H1 (cell line): ENCODE measurements at regions not wholly inside any gene's neighbourhood (a gene's known extent, or its start where the extent isn't known, plus 50 kb on each side); places are given as distances from the start of the nearest gene placed in this dataset.
A peak's percentile ranks its signal among the peaks of the same experiment; 100 is the strongest.

ENCODE experiments used
- CTCF ChIA-PET: fragments of 300-600 bp; sonication (Branson Sonifier 250); formaldehyde crosslinking; loops from one replicate; lab custom pipeline; 2021; ENCODE audit not compliant: partially characterized antibody; lab: Charles Lee
- POLR2A ChIA-PET: fragments of 300-600 bp; sonication (Branson Sonifier 250); formaldehyde crosslinking; loops from one replicate; lab custom pipeline; 2021; ENCODE audit warnings: inconsistent platforms; ENCODE audit not compliant: partially characterized antibody; lab: Charles Lee
- DNase-seq, 2 experiments: peaks; one replicate each; pipeline versions ENCODE4 v3.0.0 to v3.0.0-alpha.2; 2010 to 2022; ENCODE audit warnings: low spot score in 2 of 2, low read depth in 1 of 2, mixed read lengths in 1 of 2
- FAIRE-seq: peaks from 2 replicates; lab custom pipeline; 2011; peaks lifted over from hg19 to GRCh38; lab: Jason Lieb, UNC
- H2AFZ ChIP-seq: 2 replicates; pipeline ENCODE4 v1.8.1; 2012; ENCODE audit warnings: low read length, inconsistent platforms
- H2AK5ac ChIP-seq: 2 replicates; pipeline ENCODE4 v1.6.1; 2013; ENCODE audit warnings: low read depth, low read length
- H2BK120ac ChIP-seq: replicated peaks from 2 replicates; pipeline ENCODE3; 2013; ENCODE audit warnings: low read depth, low read length, inconsistent platforms
- H2BK12ac ChIP-seq: 2 replicates; pipeline ENCODE4 v1.6.1; 2013; ENCODE audit warnings: low read depth, low read length
- H2BK15ac ChIP-seq: 2 replicates; pipeline ENCODE4 v1.6.1; 2013; ENCODE audit warnings: low read length
- H2BK20ac ChIP-seq: 2 replicates; pipeline ENCODE4 v1.6.1; 2013; ENCODE audit warnings: low read length
- H2BK5ac ChIP-seq: 2 replicates; pipeline ENCODE4 v1.6.1; 2013; ENCODE audit warnings: low read depth, low read length
- H3K14ac ChIP-seq: 2 replicates; pipeline ENCODE4 v1.6.1; 2013; ENCODE audit warnings: inconsistent platforms; ENCODE audit not compliant: insufficient read length
- H3K18ac ChIP-seq: 2 replicates; pipeline ENCODE4 v1.6.1; 2013; ENCODE audit warnings: low read length; ENCODE audit errors: extremely low read depth
- H3K23ac ChIP-seq: 2 replicates; pipeline ENCODE4 v1.6.1; 2013; ENCODE audit warnings: inconsistent platforms; ENCODE audit not compliant: insufficient read length
- H3K23me2 ChIP-seq: 2 replicates; pipeline ENCODE4 v1.6.1; 2013; ENCODE audit warnings: low read depth, low read length
- H3K27ac ChIP-seq: 2 replicates; pipeline ENCODE4 v1.6.1; 2011; ENCODE audit warnings: low read depth, low read length, inconsistent platforms
- H3K27me3 ChIP-seq, 4 experiments: replicated peaks in 1 of 4; 1 replicate in 1 of 4; 2 replicates in 3 of 4; pipeline versions ENCODE4 v1.6.1 to v1.8.1; 2011 to 2013; ENCODE audit warnings: low read length in 3 of 4, mild to moderate bottlenecking in 3 of 4, inconsistent platforms in 2 of 4, mixed read lengths in 2 of 4, moderate library complexity in 1 of 4; ENCODE audit not compliant: control insufficient read depth in 3 of 4, insufficient read depth in 3 of 4; ENCODE audit errors: extremely low read depth in 1 of 4
- H3K36me3 ChIP-seq, 4 experiments: 2 replicates each; pipeline versions ENCODE4 v1.6.1 to v1.8.1; 2011 to 2013; ENCODE audit warnings: mild to moderate bottlenecking in 4 of 4, low read length in 3 of 4, moderate library complexity in 2 of 4, control low read depth in 1 of 4, inconsistent platforms in 1 of 4; ENCODE audit not compliant: insufficient read depth in 4 of 4, control insufficient read depth in 2 of 4
- H3K4ac ChIP-seq: replicated peaks from 2 replicates; pipeline ENCODE3; 2013; ENCODE audit warnings: low read length, low read depth, mixed read lengths, inconsistent platforms; ENCODE audit not compliant: insufficient read length
- H3K4me1 ChIP-seq, 4 experiments: replicated peaks in 1 of 4; 1 replicate in 1 of 4; 2 replicates in 3 of 4; pipeline versions ENCODE4 v1.6.1 to v1.8.1; 2011 to 2013; ENCODE audit warnings: low read length in 3 of 4, inconsistent platforms in 2 of 4, mixed read lengths in 1 of 4; ENCODE audit not compliant: insufficient read depth in 4 of 4, control insufficient read depth in 3 of 4
- H3K4me2 ChIP-seq, 2 experiments: 2 replicates each; pipeline versions ENCODE4 v1.6.1 to v1.8.1; 2011 to 2013; ENCODE audit warnings: low read depth in 2 of 2, low read length in 2 of 2, control low read depth in 1 of 2, inconsistent platforms in 1 of 2, mild to moderate bottlenecking in 1 of 2; ENCODE audit not compliant: insufficient read depth in 1 of 2
- H3K4me3 ChIP-seq, 4 experiments: fragments of 200-600, 300-600 bp in 1 of 4; sonication (generic), shearing (Covaris generic), sonication (Bioruptor Twin) in 1 of 4; 2 replicates each; pipeline versions ENCODE4 v1.5.1 to v1.8.1; 2011 to 2016; ENCODE audit warnings: low read length in 4 of 4, low read depth in 3 of 4, control low read depth in 2 of 4, inconsistent platforms in 2 of 4, mild to moderate bottlenecking in 2 of 4, mixed read lengths in 1 of 4, moderate library complexity in 1 of 4; ENCODE audit not compliant: insufficient read depth in 2 of 4; ENCODE audit errors: extremely low read depth in 1 of 4
- H3K56ac ChIP-seq: replicated peaks from 2 replicates; pipeline ENCODE3; 2013; ENCODE audit warnings: low read depth, mild to moderate bottlenecking, mixed read lengths, low read length, inconsistent platforms; ENCODE audit not compliant: insufficient read length
- H3K79me1 ChIP-seq: 2 replicates; pipeline ENCODE4 v1.6.1; 2013; ENCODE audit warnings: low read depth, low read length, control low read depth
- H3K79me2 ChIP-seq, 2 experiments: 2 replicates each; pipeline versions ENCODE4 v1.6.1 to v1.8.1; 2012 to 2013; ENCODE audit warnings: low read length in 2 of 2, mild to moderate bottlenecking in 2 of 2, inconsistent platforms in 1 of 2; ENCODE audit not compliant: insufficient read depth in 2 of 2, control insufficient read depth in 1 of 2
- H3K9ac ChIP-seq, 4 experiments: replicated peaks in 1 of 4; 1 replicate in 1 of 4; 2 replicates in 3 of 4; pipeline versions ENCODE4 v1.6.1 to v1.8.1; 2011 to 2013; ENCODE audit warnings: low read depth in 3 of 4, low read length in 3 of 4, control low read depth in 2 of 4, mild to moderate bottlenecking in 2 of 4, moderate library complexity in 2 of 4, inconsistent platforms in 1 of 4; ENCODE audit errors: extremely low read depth in 1 of 4
- H3K9me3 ChIP-seq, 2 experiments: 2 replicates each; pipeline versions ENCODE4 v1.6.1 to v1.8.1; 2012 to 2013; ENCODE audit warnings: mild to moderate bottlenecking in 2 of 2, moderate library complexity in 2 of 2, control low read depth in 1 of 2, inconsistent platforms in 1 of 2, low read depth in 1 of 2, low read length in 1 of 2, mixed read lengths in 1 of 2; ENCODE audit not compliant: insufficient read depth in 2 of 2
- H4K20me1 ChIP-seq, 2 experiments: replicated peaks in 1 of 2; 2 replicates each; pipeline versions ENCODE3 to v1.8.1; 2011 to 2013; ENCODE audit warnings: inconsistent platforms in 2 of 2, low read length in 2 of 2, mild to moderate bottlenecking in 1 of 2; ENCODE audit not compliant: insufficient read depth in 2 of 2, control insufficient read depth in 1 of 2
- H4K5ac ChIP-seq: 2 replicates; pipeline ENCODE4 v1.6.1; 2013; ENCODE audit warnings: low read length, low read depth, mixed read lengths, inconsistent platforms; ENCODE audit not compliant: insufficient read length
- H4K8ac ChIP-seq: 2 replicates; pipeline ENCODE4 v1.8.0; 2013; ENCODE audit warnings: mild to moderate bottlenecking, moderate library complexity, low read length, inconsistent platforms; ENCODE audit not compliant: insufficient read depth; ENCODE audit errors: extremely low read depth
- H4K91ac ChIP-seq: replicated peaks from 2 replicates; pipeline ENCODE3; 2013; ENCODE audit warnings: low read length, mixed read lengths, inconsistent platforms; ENCODE audit not compliant: insufficient read length
- ASH2L ChIP-seq: fragments of 200-600, 300-600 bp; sonication (generic); IDR thresholded peaks from one replicate; pipeline ENCODE4 v1.7.1; 2017; ENCODE audit warnings: low read length
- CBX8 ChIP-seq: fragments of 300-800, 300-1000 bp; sonication (generic); IDR thresholded peaks from 2 replicates; pipeline ENCODE4 v1.7.1; 2016; ENCODE audit warnings: low read depth, low read length, borderline replicate concordance
- CHD1 ChIP-seq: IDR thresholded peaks from 2 replicates; pipeline ENCODE4 v1.6.1; 2012; ENCODE audit warnings: low read depth, low read length, improper control_type of control experiment
- CHD2 ChIP-seq: IDR thresholded peaks from 2 replicates; pipeline ENCODE4 v1.6.1; 2012; ENCODE audit warnings: low read length, improper control_type of control experiment
- CREB1 ChIP-seq: IDR thresholded peaks from 2 replicates; pipeline ENCODE4 v1.6.1; 2012; ENCODE audit warnings: inconsistent platforms
- KDM1A ChIP-seq: fragments of 200-600, 300-600 bp; sonication (generic); IDR thresholded peaks from 2 replicates; pipeline ENCODE4 v1.7.1; 2016; ENCODE audit warnings: mild to moderate bottlenecking, low read length, borderline replicate concordance
- NANOG ChIP-seq: IDR thresholded peaks from 2 replicates; pipeline ENCODE4 v1.6.1; 2011; ENCODE audit warnings: low read length, low read depth, mild to moderate bottlenecking, inconsistent platforms; ENCODE audit not compliant: insufficient read depth, poor library complexity, severe bottlenecking
- POLR2AphosphoS5 ChIP-seq: IDR thresholded peaks from 2 replicates; pipeline ENCODE4 v1.6.1; 2011; ENCODE audit warnings: low read depth, low read length
- POU5F1 ChIP-seq: IDR thresholded peaks from 2 replicates; pipeline ENCODE4 v1.6.1; 2011; ENCODE audit warnings: low read depth, mild to moderate bottlenecking, low read length, moderate library complexity
- RFX5 ChIP-seq: IDR thresholded peaks from 2 replicates; pipeline ENCODE4 v1.6.1; 2011; ENCODE audit warnings: low read depth, low read length, improper control_type of control experiment, borderline replicate concordance
- SIN3A ChIP-seq, 2 experiments: IDR thresholded peaks in 1 of 2; conservative IDR thresholded peaks in 1 of 2; 2 replicates each; pipeline ENCODE4 v1.6.1; 2011 to 2012; ENCODE audit warnings: low read length in 2 of 2, improper control_type of control experiment in 1 of 2, low read depth in 1 of 2, mild to moderate bottlenecking in 1 of 2
- TAF1 ChIP-seq: IDR thresholded peaks from 2 replicates; pipeline ENCODE4 v1.6.1; 2011; ENCODE audit warnings: mild to moderate bottlenecking, low read depth, low read length
- TEAD4 ChIP-seq: IDR thresholded peaks from 2 replicates; pipeline ENCODE4 v1.6.1; 2012; ENCODE audit warnings: low read depth, low read length, inconsistent platforms, mixed read lengths
- WGBS, 2 experiments: shearing (Covaris generic) in 1 of 2; methylation state at CpG; one replicate each; pipeline versions ENCODE4 v1.1.6 to v1.1.7; 2013 to 2015; ENCODE audit warnings: low lambda C conversion rate in 2 of 2, mixed read lengths in 2 of 2, inconsistent platforms in 1 of 2, low coverage in 1 of 2, missing lambda C conversion rate in 1 of 2; ENCODE audit not compliant: insufficient replicate concordance in 2 of 2, insufficient coverage in 1 of 2, insufficient read length in 1 of 2; ENCODE audit errors: extremely low coverage in 1 of 2, missing lambda C conversion rate in 1 of 2; 5-methylcytosine and 5-hydroxymethylcytosine counted together

- FAIRE-seq = peak; percentile 83
- CTCF ChIA-PET = no interaction called here
- H3K79me1 ChIP-seq = no peaks in the 10 kb centered on the region
- H3K23ac ChIP-seq = no peak overlapping the region
- H3K4me2 ChIP-seq = peak overlapping the region; percentile 74 to 77
- H3K23me2 ChIP-seq = peaks cover 3% of the 10 kb centered on the region; the same call in 1 of the 2 replicates
- peak overlapping the region; percentile 86 for H2BK5ac ChIP-seq
- POLR2A ChIA-PET = interaction anchor here (0.7 to 1.2 kb wide), 5 partner anchors 10 to 177 kb away, joined by 3 to 6 read pairs (median 3); partner anchors contain the start of gene KDM5D
- 3% methylated on average over 34 of the region's 53 CpGs; no CpG with 5 or more reads in 1 of the 2 experiments for WGBS, 2 experiments
- H4K20me1 ChIP-seq = peaks cover 0 to 1% of the 10 kb centered on the region in 2 experiments
- H3K79me2 ChIP-seq = peaks cover 3 to 49% of the 10 kb centered on the region in 2 experiments; a peak in 3 of 4 replicates
- H3K4ac ChIP-seq = no peak overlapping the region
- H4K8ac ChIP-seq = peak overlapping the region; percentile 51; the same call in 1 of the 2 replicates
- peak overlapping the region; percentile 61 for H4K91ac ChIP-seq
- no peak overlapping the region for H2BK120ac ChIP-seq
- no peak overlapping the region; the same call in 1 of the 2 replicates for H3K18ac ChIP-seq
- no peak overlapping the region for H2BK20ac ChIP-seq
- H2AFZ ChIP-seq = no peak overlapping the region
- H4K5ac ChIP-seq = no peak overlapping the region
- no peaks in the 10 kb centered on the region; a peak in 1 of 7 replicates for H3K4me1 ChIP-seq
- no peaks in the 10 kb centered on the region for H3K9me3 ChIP-seq
- H3K27me3 ChIP-seq = no peaks in the 10 kb centered on the region
- peak; percentile 72 to 88 for DNase-seq
- H2AK5ac ChIP-seq = no peak overlapping the region
- peak overlapping the region; percentile 67 to 87 (median 82) for H3K4me3 ChIP-seq
- no peak overlapping the region for H2BK15ac ChIP-seq
- H3K27ac ChIP-seq = peak overlapping the region; percentile 75; the same call in 1 of the 2 replicates
- no peaks in the 10 kb centered on the region for H3K36me3 ChIP-seq
- H3K56ac ChIP-seq = peak overlapping the region; percentile 69
- H2BK12ac ChIP-seq = no peak overlapping the region
- no peak overlapping the region for H3K14ac ChIP-seq
- H3K9ac ChIP-seq = peak overlapping the region; percentile 76 to 87 (median 80)
- peak; percentile 49 for TF ChIP-seq TAF1
- no peak for TF ChIP-seq RFX5
- no peak for TF ChIP-seq TEAD4
- no peak for TF ChIP-seq CREB1
- peak; percentile 67 for TF ChIP-seq POLR2AphosphoS5
- no peak for TF ChIP-seq CHD1
- TF ChIP-seq CHD2 = no peak
- TF ChIP-seq KDM1A = no peak
- peak in 1 of 2 experiments; percentile 44; a peak in 1 of 4 replicates for TF ChIP-seq SIN3A (conservative IDR thresholded peaks at IDR 0.05 in 1 of 2, IDR thresholded peaks at IDR 0.05 in 1 of 2; ENCODE audit: low read depth in 1 of 2, low read length in 2 of 2)
- TF ChIP-seq ASH2L = peak; percentile 42
- TF ChIP-seq NANOG = no peak
- no peak for TF ChIP-seq POU5F1
- no peak for TF ChIP-seq CBX8
These were observed 177.2 kb downstream of the KDM5D start for GRCh38 chrY:19567051-19567921.
